Endothelial cell of umbilical vein (primary cell): ENCODE measurements at regions not wholly inside any gene's neighbourhood (a gene's known extent, or its start where the extent isn't known, plus 50 kb on each side); places are given as distances from the start of the nearest gene placed in this dataset.

Experiments
- JUN ChIP-seq: IDR thresholded peaks from 2 replicates; pipeline ENCODE4 v1.6.1; 2011; ENCODE audit warnings: borderline replicate concordance, low read depth; ENCODE audit not compliant: insufficient read length, insufficient read depth
- POLR2A ChIP-seq: IDR thresholded peaks from 2 replicates; pipeline ENCODE4 v1.6.1; 2012; ENCODE audit warnings: low read depth, mild to moderate bottlenecking, control low read depth, low read length
- POLR2AphosphoS5 ChIP-seq: IDR thresholded peaks from 2 replicates; pipeline ENCODE4 v1.6.1; 2012; ENCODE audit warnings: low read depth, mild to moderate bottlenecking, control low read depth, low read length, moderate library complexity; ENCODE audit not compliant: insufficient read depth
- TF ChIP-seq, protein P1 (sequence below), 2 donors: IDR thresholded peaks; 1 replicate in 1 of 2; 2 replicates in 1 of 2; pipeline ENCODE4 v1.5.1; 2011; ENCODE audit warnings: low read length in 2 of 2, mild to moderate bottlenecking in 2 of 2, moderate library complexity in 2 of 2, control low read depth in 1 of 2, inconsistent platforms in 1 of 2, low read depth in 1 of 2; ENCODE audit not compliant: insufficient read depth in 1 of 2; ENCODE audit errors: extremely low read depth in 1 of 2

DNA sequence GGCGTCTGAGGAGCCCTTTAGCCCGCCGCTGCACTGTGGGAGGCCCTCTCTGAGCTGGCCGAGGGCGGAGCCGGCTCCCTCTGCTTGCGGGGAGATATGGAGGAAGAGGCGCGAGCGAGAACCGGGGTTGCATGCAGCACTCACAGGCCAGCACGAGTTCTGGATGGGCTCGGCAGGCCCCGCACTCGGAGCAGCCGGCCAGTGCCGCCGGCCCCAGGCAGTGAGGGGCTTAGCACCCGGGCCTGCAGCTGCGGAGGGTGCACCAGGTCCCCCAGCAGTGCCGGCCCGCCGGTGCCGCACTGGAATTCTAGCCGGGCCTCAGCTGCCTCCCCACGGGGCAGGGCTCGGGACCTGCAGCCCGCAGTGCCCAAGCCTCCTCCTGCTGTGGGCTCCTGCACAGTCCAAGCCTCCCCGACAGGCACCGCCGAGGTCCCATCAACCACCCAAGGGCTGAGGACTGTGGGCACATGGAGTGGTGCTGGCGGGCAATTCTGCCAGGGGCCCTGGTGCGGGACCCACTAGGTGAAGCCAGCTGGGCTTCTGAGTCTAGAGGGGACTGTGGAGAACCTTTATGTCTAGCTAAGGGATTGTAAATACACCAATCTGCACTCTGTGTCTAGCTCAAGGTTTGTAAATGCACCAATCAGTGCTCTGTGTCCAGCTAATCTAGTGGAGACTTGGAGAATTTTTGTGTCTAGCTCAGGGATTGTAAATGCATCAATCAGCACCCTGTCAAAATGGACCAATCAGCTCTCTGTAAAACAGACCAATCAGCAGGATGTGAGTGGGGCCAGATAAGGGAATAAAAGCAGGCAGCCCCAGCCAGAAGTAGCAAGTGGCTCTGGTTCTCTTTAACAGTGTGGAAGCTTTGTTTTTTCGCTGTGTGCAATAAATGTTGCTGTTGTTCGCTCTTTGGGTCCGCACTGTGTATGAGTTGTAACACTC is 329.7 kb upstream of the JARID2 start:
- TF ChIP-seq, protein P1, sequence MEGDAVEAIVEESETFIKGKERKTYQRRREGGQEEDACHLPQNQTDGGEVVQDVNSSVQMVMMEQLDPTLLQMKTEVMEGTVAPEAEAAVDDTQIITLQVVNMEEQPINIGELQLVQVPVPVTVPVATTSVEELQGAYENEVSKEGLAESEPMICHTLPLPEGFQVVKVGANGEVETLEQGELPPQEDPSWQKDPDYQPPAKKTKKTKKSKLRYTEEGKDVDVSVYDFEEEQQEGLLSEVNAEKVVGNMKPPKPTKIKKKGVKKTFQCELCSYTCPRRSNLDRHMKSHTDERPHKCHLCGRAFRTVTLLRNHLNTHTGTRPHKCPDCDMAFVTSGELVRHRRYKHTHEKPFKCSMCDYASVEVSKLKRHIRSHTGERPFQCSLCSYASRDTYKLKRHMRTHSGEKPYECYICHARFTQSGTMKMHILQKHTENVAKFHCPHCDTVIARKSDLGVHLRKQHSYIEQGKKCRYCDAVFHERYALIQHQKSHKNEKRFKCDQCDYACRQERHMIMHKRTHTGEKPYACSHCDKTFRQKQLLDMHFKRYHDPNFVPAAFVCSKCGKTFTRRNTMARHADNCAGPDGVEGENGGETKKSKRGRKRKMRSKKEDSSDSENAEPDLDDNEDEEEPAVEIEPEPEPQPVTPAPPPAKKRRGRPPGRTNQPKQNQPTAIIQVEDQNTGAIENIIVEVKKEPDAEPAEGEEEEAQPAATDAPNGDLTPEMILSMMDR (IDR thresholded peaks at IDR 0.05; ENCODE audit: extremely low read depth in 1 of 2, insufficient read depth in 1 of 2, low read depth in 1 of 2, low read length in 2 of 2) = no peak
- TF ChIP-seq JUN = no peak
- no peak for TF ChIP-seq POLR2AphosphoS5
- no peak for TF ChIP-seq POLR2A
